ENCODE measurements at regions not wholly inside any gene's neighbourhood (a gene's known extent, or its start where the extent isn't known, plus 50 kb on each side); places are given as distances from the start of the nearest gene placed in this dataset.

GRCh38 chr4:126856906-126857305 lies 775.9 kb upstream of the INTU start:
- TF ChIP-seq, protein P1, sequence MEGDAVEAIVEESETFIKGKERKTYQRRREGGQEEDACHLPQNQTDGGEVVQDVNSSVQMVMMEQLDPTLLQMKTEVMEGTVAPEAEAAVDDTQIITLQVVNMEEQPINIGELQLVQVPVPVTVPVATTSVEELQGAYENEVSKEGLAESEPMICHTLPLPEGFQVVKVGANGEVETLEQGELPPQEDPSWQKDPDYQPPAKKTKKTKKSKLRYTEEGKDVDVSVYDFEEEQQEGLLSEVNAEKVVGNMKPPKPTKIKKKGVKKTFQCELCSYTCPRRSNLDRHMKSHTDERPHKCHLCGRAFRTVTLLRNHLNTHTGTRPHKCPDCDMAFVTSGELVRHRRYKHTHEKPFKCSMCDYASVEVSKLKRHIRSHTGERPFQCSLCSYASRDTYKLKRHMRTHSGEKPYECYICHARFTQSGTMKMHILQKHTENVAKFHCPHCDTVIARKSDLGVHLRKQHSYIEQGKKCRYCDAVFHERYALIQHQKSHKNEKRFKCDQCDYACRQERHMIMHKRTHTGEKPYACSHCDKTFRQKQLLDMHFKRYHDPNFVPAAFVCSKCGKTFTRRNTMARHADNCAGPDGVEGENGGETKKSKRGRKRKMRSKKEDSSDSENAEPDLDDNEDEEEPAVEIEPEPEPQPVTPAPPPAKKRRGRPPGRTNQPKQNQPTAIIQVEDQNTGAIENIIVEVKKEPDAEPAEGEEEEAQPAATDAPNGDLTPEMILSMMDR (IDR thresholded peaks at IDR 0.05): no peak
- TF ChIP-seq POLR2A (IDR thresholded peaks at IDR 0.05): no peak

All from Peyer's patch (tissue), 4 donors.